ENCODE measurements at regions not wholly inside any gene's neighbourhood (a gene's known extent, or its start where the extent isn't known, plus 50 kb on each side); places are given as distances from the start of the nearest gene placed in this dataset.
A peak's percentile ranks its signal among the peaks of the same experiment; 100 is the strongest.

DNA sequence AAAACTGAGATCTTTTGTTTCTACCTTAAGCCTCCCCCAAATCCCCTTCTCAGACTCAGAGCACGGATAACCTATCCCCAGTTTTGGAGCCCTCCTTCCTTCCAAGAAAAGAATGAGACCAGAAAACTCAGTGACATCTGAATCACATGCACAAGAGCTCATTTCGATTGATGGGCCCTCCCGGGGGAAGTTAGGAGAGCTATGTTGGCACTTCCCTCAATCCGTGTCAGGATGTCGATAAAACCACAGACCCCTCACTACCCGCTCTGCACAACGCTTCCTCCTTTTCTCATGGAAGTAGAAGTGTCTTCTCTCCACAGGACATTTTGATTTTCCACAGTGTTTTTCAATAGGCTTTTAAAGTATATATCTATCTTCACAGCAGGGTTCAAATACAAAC, 332.4 kb downstream of the HACE1 start:
- H3K79me2 ChIP-seq (ENCODE audit: insufficient read depth, low read depth) = no peaks in the 10 kb centered on the region
- H3K4me2 ChIP-seq = no peak overlapping the region
- no peak overlapping the region for H3K9ac ChIP-seq
- H2AFZ ChIP-seq (ENCODE audit: low read depth) = no peak overlapping the region
- no peaks in the 10 kb centered on the region for H3K36me3 ChIP-seq (ENCODE audit: insufficient read depth)
- H3K27ac ChIP-seq = no peak overlapping the region
- H4K20me1 ChIP-seq (ENCODE audit: insufficient read depth) = no peaks in the 10 kb centered on the region
- H3K4me3 ChIP-seq (IDR thresholded peaks at IDR 0.05; ENCODE audit: insufficient read depth, low read depth, low read length) = no peak overlapping the region
- TF ChIP-seq, protein P1, sequence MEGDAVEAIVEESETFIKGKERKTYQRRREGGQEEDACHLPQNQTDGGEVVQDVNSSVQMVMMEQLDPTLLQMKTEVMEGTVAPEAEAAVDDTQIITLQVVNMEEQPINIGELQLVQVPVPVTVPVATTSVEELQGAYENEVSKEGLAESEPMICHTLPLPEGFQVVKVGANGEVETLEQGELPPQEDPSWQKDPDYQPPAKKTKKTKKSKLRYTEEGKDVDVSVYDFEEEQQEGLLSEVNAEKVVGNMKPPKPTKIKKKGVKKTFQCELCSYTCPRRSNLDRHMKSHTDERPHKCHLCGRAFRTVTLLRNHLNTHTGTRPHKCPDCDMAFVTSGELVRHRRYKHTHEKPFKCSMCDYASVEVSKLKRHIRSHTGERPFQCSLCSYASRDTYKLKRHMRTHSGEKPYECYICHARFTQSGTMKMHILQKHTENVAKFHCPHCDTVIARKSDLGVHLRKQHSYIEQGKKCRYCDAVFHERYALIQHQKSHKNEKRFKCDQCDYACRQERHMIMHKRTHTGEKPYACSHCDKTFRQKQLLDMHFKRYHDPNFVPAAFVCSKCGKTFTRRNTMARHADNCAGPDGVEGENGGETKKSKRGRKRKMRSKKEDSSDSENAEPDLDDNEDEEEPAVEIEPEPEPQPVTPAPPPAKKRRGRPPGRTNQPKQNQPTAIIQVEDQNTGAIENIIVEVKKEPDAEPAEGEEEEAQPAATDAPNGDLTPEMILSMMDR (conservative IDR thresholded peaks at IDR 0.05; ENCODE audit: low read depth, low read length) = no peak
- H3K27me3 ChIP-seq (ENCODE audit: insufficient read depth, low read depth) = no peaks in the 10 kb centered on the region
- H3K4me1 ChIP-seq (ENCODE audit: low read depth, poor library complexity, severe bottlenecking) = no peaks in the 10 kb centered on the region

DNA sequence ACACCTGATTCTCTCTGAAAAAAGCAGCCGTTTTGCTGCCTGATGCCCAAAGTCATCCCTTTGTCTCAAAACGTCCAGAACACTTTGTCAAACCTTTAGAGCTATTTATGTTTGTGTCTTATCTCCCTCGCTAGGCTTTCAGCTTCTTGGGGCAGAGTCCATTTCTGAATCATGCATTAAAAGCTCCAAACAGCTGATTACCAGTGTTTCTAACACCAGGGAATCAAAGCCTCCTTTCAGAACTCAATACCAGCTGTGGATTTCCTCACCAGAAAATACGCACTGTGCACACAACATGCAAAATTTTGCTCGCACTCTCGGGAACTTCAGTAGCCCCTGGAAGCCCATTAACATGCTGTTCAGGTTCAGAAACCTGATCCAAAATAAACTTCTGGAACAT, 333.3 kb downstream of the HACE1 start:
- Histone ChIP-seq H3K36me3 (ENCODE audit: insufficient read depth) (no peaks in the 10 kb centered on the region), H3K9ac (no peak overlapping the region), H3K27me3 (ENCODE audit: insufficient read depth, low read depth) (no peaks in the 10 kb centered on the region), H3K27ac (no peak overlapping the region), H3K4me1 (ENCODE audit: low read depth, poor library complexity, severe bottlenecking) (no peaks in the 10 kb centered on the region), H3K4me3 (IDR thresholded peaks at IDR 0.05; ENCODE audit: insufficient read depth, low read depth, low read length) (no peak overlapping the region), H4K20me1 (ENCODE audit: insufficient read depth) (no peaks in the 10 kb centered on the region), H3K79me2 (ENCODE audit: insufficient read depth, low read depth) (no peaks in the 10 kb centered on the region), H3K4me2 (no peak overlapping the region), H2AFZ (ENCODE audit: low read depth) (no peak overlapping the region)
- TF ChIP-seq, protein P1 (conservative IDR thresholded peaks at IDR 0.05; ENCODE audit: low read depth, low read length) = no peak

DNA sequence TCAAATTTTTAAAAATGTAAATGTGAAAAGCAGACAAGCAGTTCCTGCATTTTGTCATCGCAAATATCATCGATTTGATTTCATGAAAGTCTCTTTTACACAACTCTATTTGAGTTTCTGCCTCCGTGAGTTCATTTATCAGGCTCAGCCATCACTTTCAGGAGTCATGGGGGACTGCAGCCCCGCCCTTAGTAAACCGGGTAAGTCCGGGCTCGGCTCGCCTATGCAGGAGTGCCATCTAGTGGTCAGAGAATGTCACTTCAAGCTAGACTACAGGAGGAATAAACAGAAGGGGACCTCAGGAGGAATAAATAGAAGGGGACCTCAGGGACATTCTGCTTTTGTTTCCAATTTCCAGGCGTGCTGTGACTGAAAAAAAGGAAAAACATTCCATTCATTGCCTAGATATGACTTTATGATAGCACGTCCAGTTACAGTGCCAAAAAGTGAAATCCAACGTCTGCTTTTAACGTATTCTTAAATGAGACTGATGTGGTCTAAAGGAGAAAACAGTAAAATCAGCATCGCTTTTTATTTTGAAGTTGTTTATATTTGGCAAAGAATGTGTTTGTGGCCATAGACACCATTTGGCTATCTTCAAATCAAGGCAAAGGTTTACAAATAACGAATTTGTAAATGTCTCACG, 333.9 kb downstream of the HACE1 start:
- Histone ChIP-seq H3K9ac (no peak overlapping the region), H3K4me3 (IDR thresholded peaks at IDR 0.05; ENCODE audit: insufficient read depth, low read depth, low read length) (no peak overlapping the region), H3K36me3 (ENCODE audit: insufficient read depth) (no peaks in the 10 kb centered on the region), H4K20me1 (ENCODE audit: insufficient read depth) (no peaks in the 10 kb centered on the region), H3K4me2 (no peak overlapping the region), H2AFZ (ENCODE audit: low read depth) (no peak overlapping the region), H3K27ac (no peak overlapping the region), H3K27me3 (ENCODE audit: insufficient read depth, low read depth) (no peaks in the 10 kb centered on the region), H3K4me1 (ENCODE audit: low read depth, poor library complexity, severe bottlenecking) (no peaks in the 10 kb centered on the region), H3K79me2 (ENCODE audit: insufficient read depth, low read depth) (no peaks in the 10 kb centered on the region)
- TF ChIP-seq, protein P1 (conservative IDR thresholded peaks at IDR 0.05; ENCODE audit: low read depth, low read length) = peak; percentile 86

DNA sequence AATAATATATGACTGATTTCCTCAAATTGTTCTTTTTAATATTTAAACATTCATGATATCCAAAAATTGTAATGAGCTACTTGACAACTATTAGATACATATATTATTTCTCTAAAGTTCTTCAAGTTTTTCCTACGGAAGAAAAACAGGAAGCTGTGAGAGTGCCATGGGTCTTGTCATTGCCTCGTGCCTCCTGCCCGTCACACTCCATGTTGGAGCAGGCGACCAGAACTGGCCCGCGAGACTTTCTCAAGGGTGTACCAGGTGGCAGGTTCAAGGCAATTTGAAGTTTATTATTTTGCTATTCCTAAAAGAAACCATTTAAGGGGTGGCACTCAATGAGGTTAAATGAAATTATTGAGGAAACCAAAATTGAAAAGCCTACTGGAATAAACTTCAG, 337.2 kb downstream of the HACE1 start:
- H4K20me1 ChIP-seq (ENCODE audit: insufficient read depth) = no peaks in the 10 kb centered on the region
- H3K36me3 ChIP-seq (ENCODE audit: insufficient read depth) = no peaks in the 10 kb centered on the region
- no peaks in the 10 kb centered on the region for H3K27me3 ChIP-seq (ENCODE audit: insufficient read depth, low read depth)
- H3K4me3 ChIP-seq (IDR thresholded peaks at IDR 0.05; ENCODE audit: insufficient read depth, low read depth, low read length) = no peak overlapping the region
- H3K79me2 ChIP-seq (ENCODE audit: insufficient read depth, low read depth) = no peaks in the 10 kb centered on the region
- no peak overlapping the region for H3K9ac ChIP-seq
- H3K27ac ChIP-seq = no peak overlapping the region
- no peak overlapping the region for H2AFZ ChIP-seq (ENCODE audit: low read depth)
- H3K4me1 ChIP-seq (ENCODE audit: low read depth, poor library complexity, severe bottlenecking) = no peaks in the 10 kb centered on the region
- no peak overlapping the region for H3K4me2 ChIP-seq
- TF ChIP-seq, protein P1 (conservative IDR thresholded peaks at IDR 0.05; ENCODE audit: low read depth, low read length) = no peak
